Neural crest cell (in vitro differentiated cells): ENCODE measurements at regions not wholly inside any gene's neighbourhood (a gene's known extent, or its start where the extent isn't known, plus 50 kb on each side); places are given as distances from the start of the nearest gene placed in this dataset.

Experiments
- DNase-seq: peaks from one replicate; pipeline ENCODE4 v3.0.0; 2021; ENCODE audit warnings: low read depth, mixed read lengths, low spot score
- H3K27ac Mint-ChIP-seq: one replicate; pipeline ENCODE4 v1.8.0; 2021; ENCODE audit warnings: mild to moderate bottlenecking, mixed read lengths; ENCODE audit not compliant: unreplicated experiment
- H3K27me3 Mint-ChIP-seq: 2 replicates; pipeline ENCODE4 v1.8.0; 2021; ENCODE audit warnings: low read depth, mild to moderate bottlenecking, mixed read lengths
- H3K36me3 Mint-ChIP-seq: 2 replicates; pipeline ENCODE4 v1.8.0; 2021; ENCODE audit warnings: low read depth, mild to moderate bottlenecking, mixed read lengths
- H3K4me1 Mint-ChIP-seq: 2 replicates; pipeline ENCODE4 v1.8.0; 2021; ENCODE audit warnings: mixed read lengths
- H3K4me3 Mint-ChIP-seq: one replicate; pipeline ENCODE4 v1.8.0; 2021; ENCODE audit warnings: mild to moderate bottlenecking, mixed read lengths
- H3K9me3 Mint-ChIP-seq: 2 replicates; pipeline ENCODE4 v1.8.0; 2021; ENCODE audit warnings: mixed read lengths
- CTCF ChIP-seq: fragments of 200-600 bp; sonication (generic); conservative IDR thresholded peaks from 2 replicates; pipeline ENCODE4 v1.5.0; 2021; ENCODE audit warnings: antibody characterized with exemption, mild to moderate bottlenecking

GRCh38 chr20:58162986-58163385 is 65.5 kb downstream of the ANKRD60 start:
- no peak overlapping the region for H3K4me3 Mint-ChIP-seq
- H3K27me3 Mint-ChIP-seq = peaks cover 3% of the 10 kb centered on the region
- H3K4me1 Mint-ChIP-seq = no peaks in the 10 kb centered on the region
- DNase-seq = no peak
- no peaks in the 10 kb centered on the region for H3K36me3 Mint-ChIP-seq
- no peak for TF ChIP-seq CTCF
- no peaks in the 10 kb centered on the region for H3K9me3 Mint-ChIP-seq
- no peak overlapping the region for H3K27ac Mint-ChIP-seq

- Mint-ChIP-seq H3K9me3 (no peaks in the 10 kb centered on the region), H3K4me1 (no peaks in the 10 kb centered on the region), H3K27me3 (peaks cover 3% of the 10 kb centered on the region), H3K27ac (no peak overlapping the region), H3K36me3 (no peaks in the 10 kb centered on the region), H3K4me3 (no peak overlapping the region)
- DNase-seq = no peak
- TF ChIP-seq CTCF = no peak
Measured at GRCh38 chr20:58161192-58161591, 67.3 kb downstream of the ANKRD60 start.

GRCh38 chr20:58160451-58161061 is 67.9 kb downstream of the ANKRD60 start:
- no peak for TF ChIP-seq CTCF
- no peaks in the 10 kb centered on the region for H3K4me1 Mint-ChIP-seq

GRCh38 chr20:58155148-58155925 is 73.1 kb downstream of the ANKRD60 start:
- H3K4me1 Mint-ChIP-seq = peaks cover 7% of the 10 kb centered on the region
- TF ChIP-seq CTCF = no peak
- no peaks in the 10 kb centered on the region for H3K36me3 Mint-ChIP-seq
- DNase-seq = no peak
- peaks cover 15% of the 10 kb centered on the region for H3K27me3 Mint-ChIP-seq
- no peak overlapping the region for H3K4me3 Mint-ChIP-seq
- H3K27ac Mint-ChIP-seq = no peak overlapping the region
- no peaks in the 10 kb centered on the region for H3K9me3 Mint-ChIP-seq

More at GRCh38 chr20:58160451-58161061, 67.9 kb downstream of the ANKRD60 start:
- no peaks in the 10 kb centered on the region for H3K9me3 Mint-ChIP-seq
- no peak overlapping the region for H3K27ac Mint-ChIP-seq
- H3K36me3 Mint-ChIP-seq = no peaks in the 10 kb centered on the region
- no peak overlapping the region for H3K4me3 Mint-ChIP-seq
- DNase-seq = no peak
- peaks cover 3% of the 10 kb centered on the region for H3K27me3 Mint-ChIP-seq

GRCh38 chr20:58154113-58154512 is 74.3 kb downstream of the ANKRD60 start:
- H3K27me3 Mint-ChIP-seq = peaks cover 17% of the 10 kb centered on the region

More at GRCh38 chr20:58154113-58154512, 74.3 kb downstream of the ANKRD60 start:
- no peak overlapping the region for H3K27ac Mint-ChIP-seq
- peaks cover 11% of the 10 kb centered on the region for H3K4me1 Mint-ChIP-seq
- no peak for TF ChIP-seq CTCF
- DNase-seq = no peak
- H3K4me3 Mint-ChIP-seq = no peak overlapping the region
- peaks cover under 1% of the 10 kb centered on the region for H3K36me3 Mint-ChIP-seq
- peaks cover under 1% of the 10 kb centered on the region for H3K9me3 Mint-ChIP-seq
